ENCODE measurements at regions not wholly inside any gene's neighbourhood (a gene's known extent, or its start where the extent isn't known, plus 50 kb on each side); places are given as distances from the start of the nearest gene placed in this dataset.

GRCh38 chr3:5569152-5569551 lies 381.6 kb downstream of the EDEM1 start:
- H3K36me3 ChIP-seq = no peaks in the 10 kb centered on the region
- DNase-seq (no peak), ATAC-seq (no peak)
- intact Hi-C loops (cut with DNase I) = no loop called here
- H3K9me3 ChIP-seq = peaks cover 0 to 16% (median 3%) of the 10 kb centered on the region in 11 donors
- H3K27me3 ChIP-seq = no peaks in the 10 kb centered on the region
- no peaks in the 10 kb centered on the region for H3K4me1 ChIP-seq
- no peak overlapping the region for H3K4me3 ChIP-seq
- WGBS, 2 donors = 86 to 87% methylated on average over 4 of the region's 4 CpGs
- TF ChIP-seq CTCF (IDR thresholded peaks at IDR 0.05) = no peak
- no peak overlapping the region for H3K27ac ChIP-seq

- H3K4me1 ChIP-seq = no peaks in the 10 kb centered on the region
- no peaks in the 10 kb centered on the region for H3K27me3 ChIP-seq
- H3K27ac ChIP-seq = no peak overlapping the region
- H3K9me3 ChIP-seq = peaks cover 0 to 9% (median under 1%) of the 10 kb centered on the region in 11 donors
- WGBS, 2 donors = 72 to 76% methylated on average over 6 of the region's 6 CpGs
- no peaks in the 10 kb centered on the region for H3K36me3 ChIP-seq
- no peak for ATAC-seq
- TF ChIP-seq CTCF (IDR thresholded peaks at IDR 0.05) = no peak
- intact Hi-C loops (cut with DNase I) = no loop called here
- H3K4me3 ChIP-seq = no peak overlapping the region
- no peak for DNase-seq
Observed at GRCh38 chr3:5572168-5572567, 384.7 kb downstream of the EDEM1 start.

- no peak overlapping the region for H3K4me3 ChIP-seq
- H3K4me1 ChIP-seq = no peaks in the 10 kb centered on the region
- ATAC-seq = no peak
- H3K36me3 ChIP-seq = no peaks in the 10 kb centered on the region
- DNase-seq = no peak
- H3K27me3 ChIP-seq = peaks cover 0 to 3% (median 0%) of the 10 kb centered on the region in 7 donors
- intact Hi-C loops (cut with DNase I) = no loop called here
- TF ChIP-seq CTCF (IDR thresholded peaks at IDR 0.05) = no peak
- H3K9me3 ChIP-seq = no peaks in the 10 kb centered on the region
- 66 to 73% methylated on average over 7 of the region's 7 CpGs for WGBS, 2 donors
- no peak overlapping the region for H3K27ac ChIP-seq
Observed at GRCh38 chr3:5576277-5577011, 388.9 kb downstream of the EDEM1 start.

GRCh38 chr3:5579139-5579602 lies 391.7 kb downstream of the EDEM1 start:
- Histone ChIP-seq H3K36me3 (no peaks in the 10 kb centered on the region), H3K4me3 (no peak overlapping the region), H3K27ac (no peak overlapping the region), H3K4me1 (no peaks in the 10 kb centered on the region), H3K27me3 (peaks cover 0 to 3% (median 0%) of the 10 kb centered on the region in 7 donors), H3K9me3 (no peaks in the 10 kb centered on the region)
- intact Hi-C loops (cut with DNase I) = no loop called here
- DNase-seq (no peak), ATAC-seq (no peak)
- WGBS, 2 donors = 64 to 67% methylated on average over 2 of the region's 2 CpGs
- no peak for TF ChIP-seq CTCF (IDR thresholded peaks at IDR 0.05)

Measured in heart right ventricle (tissue), 16 donors.